Keratinocyte (primary cell): ENCODE measurements at regions not wholly inside any gene's neighbourhood (a gene's known extent, or its start where the extent isn't known, plus 50 kb on each side); places are given as distances from the start of the nearest gene placed in this dataset.

Experiments
- DNase-seq: peaks from one replicate; pipeline ENCODE4 v3.0.0-alpha.2; 2011; ENCODE audit warnings: low read depth, missing footprints, low spot score
- FAIRE-seq: peaks from 2 replicates; lab custom pipeline; 2011; peaks lifted over from hg19 to GRCh38; lab: Jason Lieb, UNC
- H2AFZ ChIP-seq: 2 replicates; pipeline ENCODE4 v1.6.0; 2012; ENCODE audit warnings: low read length, control low read depth, inconsistent platforms; ENCODE audit not compliant: control insufficient read depth
- H3K27ac ChIP-seq: 2 replicates; pipeline ENCODE4 v1.5.1; 2011; ENCODE audit warnings: low read length; ENCODE audit not compliant: control insufficient read depth, insufficient read depth
- H3K27me3 ChIP-seq: 3 replicates; pipeline ENCODE4 v1.6.0; 2011; ENCODE audit warnings: low read length; ENCODE audit not compliant: control insufficient read depth, insufficient read depth; ENCODE audit errors: extremely low read depth
- H3K36me3 ChIP-seq, 2 experiments: 2 replicates in 1 of 2; 3 replicates in 1 of 2; pipeline ENCODE4 v1.5.1; 2011; ENCODE audit warnings: low read length in 2 of 2, mild to moderate bottlenecking in 1 of 2; ENCODE audit not compliant: control insufficient read depth in 2 of 2, insufficient read depth in 2 of 2; ENCODE audit errors: extremely low read depth in 1 of 2
- H3K4me1 ChIP-seq: 3 replicates; pipeline ENCODE4 v1.5.1; 2011; ENCODE audit warnings: low read length; ENCODE audit not compliant: control insufficient read depth, insufficient read depth; ENCODE audit errors: extremely low read depth
- H3K4me2 ChIP-seq: 3 replicates; pipeline ENCODE4 v1.6.0; 2011; ENCODE audit warnings: low read depth, low read length; ENCODE audit not compliant: control insufficient read depth, insufficient read depth; ENCODE audit errors: extremely low read depth
- H3K4me3 ChIP-seq, 3 experiments: fragments of 200-600 bp in 1 of 3; sonication (generic) in 1 of 3; 2 replicates in 2 of 3; 3 replicates in 1 of 3; pipeline ENCODE4 v1.5.1; 2011 to 2016; ENCODE audit warnings: low read length in 3 of 3, mild to moderate bottlenecking in 3 of 3, control low read depth in 2 of 3, inconsistent platforms in 1 of 3, low read depth in 1 of 3, mixed read lengths in 1 of 3, mixed run types in 1 of 3, moderate library complexity in 1 of 3; ENCODE audit not compliant: control insufficient read depth in 2 of 3, insufficient read depth in 2 of 3; ENCODE audit errors: extremely low read depth in 1 of 3
- H3K79me2 ChIP-seq: 2 replicates; pipeline ENCODE4 v1.6.0; 2012; ENCODE audit warnings: low read length; ENCODE audit not compliant: control insufficient read depth, insufficient read depth
- H3K9ac ChIP-seq: 3 replicates; pipeline ENCODE4 v1.6.0; 2011; ENCODE audit warnings: low read length; ENCODE audit not compliant: control insufficient read depth, insufficient read depth; ENCODE audit errors: extremely low read depth
- H3K9me1 ChIP-seq: 3 replicates; pipeline ENCODE4 v1.6.0; 2011; ENCODE audit warnings: low read length; ENCODE audit not compliant: control insufficient read depth, insufficient read depth; ENCODE audit errors: extremely low read depth
- H3K9me3 ChIP-seq: 2 replicates; pipeline ENCODE4 v1.5.1; 2012; ENCODE audit warnings: low read depth, low read length; ENCODE audit not compliant: control insufficient read depth
- H4K20me1 ChIP-seq: 3 replicates; pipeline ENCODE4 v1.6.0; 2011; ENCODE audit warnings: low read length; ENCODE audit not compliant: control insufficient read depth, insufficient read depth; ENCODE audit errors: extremely low read depth
- EZH2 ChIP-seq: IDR thresholded peaks from one replicate; pipeline ENCODE4 v1.6.1; 2012; ENCODE audit warnings: inconsistent platforms, mild to moderate bottlenecking, low read length, moderate library complexity
- dilution Hi-C: fragments of 300-500 bp; cut with MboI; formaldehyde crosslinking; loops from one replicate; pipeline ENCODE4 v1.7.0; 2020; ENCODE audit warnings: low sequenced_read_pairs; ENCODE audit not compliant: extremely low pct_ligation_motif_present
- TF ChIP-seq, protein P1 (sequence below), 3 experiments: IDR thresholded peaks in 1 of 3; conservative IDR thresholded peaks in 1 of 3; optimal IDR thresholded peaks in 1 of 3; 2 replicates in 2 of 3; 3 replicates in 1 of 3; pipeline versions ENCODE3 to v1.5.1; 2011; ENCODE audit warnings: low read length in 3 of 3, mild to moderate bottlenecking in 3 of 3, moderate library complexity in 2 of 3, control low read depth in 1 of 3, inconsistent platforms in 1 of 3; ENCODE audit not compliant: insufficient read depth in 2 of 3; ENCODE audit errors: extremely low read depth in 1 of 3

DNA sequence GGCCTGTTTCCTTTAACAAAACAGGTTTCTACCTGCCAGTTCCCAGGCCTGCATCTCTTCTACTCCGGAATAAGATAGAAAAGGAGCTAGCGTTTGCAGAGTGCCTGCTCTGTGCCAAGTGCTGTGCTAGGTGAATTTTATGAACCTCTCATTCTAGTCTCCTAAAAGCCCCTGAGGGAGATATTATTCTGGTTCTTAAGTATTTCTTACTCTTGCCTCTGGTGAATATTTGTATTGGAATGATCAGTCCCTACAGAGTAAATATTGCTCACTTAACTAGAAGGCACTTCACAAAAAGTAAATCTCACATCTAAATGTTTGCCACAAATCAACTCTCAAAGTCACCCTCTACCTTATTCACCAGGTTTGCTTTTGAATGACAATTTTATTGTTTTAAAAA is 227.1 kb downstream of the AUH start:
- H3K4me3 ChIP-seq, result no peak overlapping the region
- H3K4me2 ChIP-seq, result no peak overlapping the region
- no peak for DNase-seq
- H3K9me3 ChIP-seq, result no peaks in the 10 kb centered on the region
- FAIRE-seq, result no peak
- TF ChIP-seq, protein P1, sequence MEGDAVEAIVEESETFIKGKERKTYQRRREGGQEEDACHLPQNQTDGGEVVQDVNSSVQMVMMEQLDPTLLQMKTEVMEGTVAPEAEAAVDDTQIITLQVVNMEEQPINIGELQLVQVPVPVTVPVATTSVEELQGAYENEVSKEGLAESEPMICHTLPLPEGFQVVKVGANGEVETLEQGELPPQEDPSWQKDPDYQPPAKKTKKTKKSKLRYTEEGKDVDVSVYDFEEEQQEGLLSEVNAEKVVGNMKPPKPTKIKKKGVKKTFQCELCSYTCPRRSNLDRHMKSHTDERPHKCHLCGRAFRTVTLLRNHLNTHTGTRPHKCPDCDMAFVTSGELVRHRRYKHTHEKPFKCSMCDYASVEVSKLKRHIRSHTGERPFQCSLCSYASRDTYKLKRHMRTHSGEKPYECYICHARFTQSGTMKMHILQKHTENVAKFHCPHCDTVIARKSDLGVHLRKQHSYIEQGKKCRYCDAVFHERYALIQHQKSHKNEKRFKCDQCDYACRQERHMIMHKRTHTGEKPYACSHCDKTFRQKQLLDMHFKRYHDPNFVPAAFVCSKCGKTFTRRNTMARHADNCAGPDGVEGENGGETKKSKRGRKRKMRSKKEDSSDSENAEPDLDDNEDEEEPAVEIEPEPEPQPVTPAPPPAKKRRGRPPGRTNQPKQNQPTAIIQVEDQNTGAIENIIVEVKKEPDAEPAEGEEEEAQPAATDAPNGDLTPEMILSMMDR (optimal IDR thresholded peaks at IDR 0.05 in 1 of 3, IDR thresholded peaks at IDR 0.05 in 1 of 3, conservative IDR thresholded peaks at IDR 0.05 in 1 of 3; ENCODE audit: extremely low read depth in 1 of 3, insufficient read depth in 2 of 3, low read length in 3 of 3), result no peak
- TF ChIP-seq EZH2, result no peak
- H3K27me3 ChIP-seq, result no peaks in the 10 kb centered on the region
- no peaks in the 10 kb centered on the region for H3K79me2 ChIP-seq
- no peaks in the 10 kb centered on the region for H4K20me1 ChIP-seq
- H3K36me3 ChIP-seq, result no peaks in the 10 kb centered on the region
- no peak overlapping the region for H3K9ac ChIP-seq
- peaks cover 18% of the 10 kb centered on the region for H3K4me1 ChIP-seq
- H3K9me1 ChIP-seq, result no peaks in the 10 kb centered on the region
- H2AFZ ChIP-seq, result no peak overlapping the region
- dilution Hi-C loops, result no loop called here
- H3K27ac ChIP-seq, result no peak overlapping the region

DNA sequence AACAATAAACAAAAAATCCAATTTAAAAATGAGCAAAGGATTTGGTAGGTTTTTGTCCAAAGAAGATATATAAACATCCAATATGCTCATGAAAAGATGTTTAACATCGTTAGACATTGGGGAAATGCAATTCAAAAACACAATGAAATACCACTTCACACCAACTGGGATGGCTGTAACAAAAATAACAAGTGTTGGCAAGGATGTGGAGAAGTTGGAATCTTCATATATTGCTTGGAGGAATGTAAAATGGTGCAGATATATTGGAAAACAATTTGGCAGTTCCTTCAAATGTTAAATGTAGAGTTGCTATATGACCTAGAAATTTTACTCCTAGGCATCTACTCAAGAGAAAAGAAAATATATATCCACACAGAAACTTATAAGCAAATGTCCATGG is 224.3 kb downstream of the AUH start:
- Histone ChIP-seq H3K27me3 (no peaks in the 10 kb centered on the region), H3K4me3 (no peak overlapping the region)

More for the DNA sequence above, 224.3 kb downstream of the AUH start:
- no peak for DNase-seq
- H3K9me1 ChIP-seq, result no peaks in the 10 kb centered on the region
- H4K20me1 ChIP-seq, result no peaks in the 10 kb centered on the region
- TF ChIP-seq, protein P1 (optimal IDR thresholded peaks at IDR 0.05 in 1 of 3, IDR thresholded peaks at IDR 0.05 in 1 of 3, conservative IDR thresholded peaks at IDR 0.05 in 1 of 3; ENCODE audit: extremely low read depth in 1 of 3, insufficient read depth in 2 of 3, low read length in 3 of 3), result no peak
- no peak for TF ChIP-seq EZH2
- no peak overlapping the region for H3K9ac ChIP-seq
- FAIRE-seq, result no peak
- no peaks in the 10 kb centered on the region for H3K9me3 ChIP-seq
- H3K27ac ChIP-seq, result no peak overlapping the region
- H3K36me3 ChIP-seq, result no peaks in the 10 kb centered on the region
- peaks cover 4% of the 10 kb centered on the region for H3K4me1 ChIP-seq
- dilution Hi-C loops, result no loop called here
- H2AFZ ChIP-seq, result no peak overlapping the region
- H3K4me2 ChIP-seq, result no peak overlapping the region
- no peaks in the 10 kb centered on the region for H3K79me2 ChIP-seq
